MCF 10A (cell line): ENCODE measurements at regions not wholly inside any gene's neighbourhood (a gene's known extent, or its start where the extent isn't known, plus 50 kb on each side); places are given as distances from the start of the nearest gene placed in this dataset.

Experiments used
- BruUV-seq: library from RNA; stranded (reverse); fragments of 400-500 nt; replicated peaks from 2 replicates; lab custom pipeline; 2021; lab: Mats Ljungman, UMichigan
- CTCF ChIA-PET: fragments of 300-600 bp; sonication (Branson Sonifier 250); formaldehyde crosslinking; extraction: SDS; loops from one replicate; lab custom pipeline; 2021; ENCODE audit warnings: antibody characterized with exemption, inconsistent platforms; lab: Yijun Ruan, JAX
- POLR2A ChIA-PET: fragments of 300-600, 350-650 bp; sonication (Branson Sonifier 250); formaldehyde crosslinking; extraction: SDS; loops from one replicate; lab custom pipeline; 2020; ENCODE audit warnings: antibody characterized with exemption, inconsistent platforms; lab: Yijun Ruan, JAX
- DNase-seq: peaks from one replicate; pipeline ENCODE4 v3.0.0-alpha.2; 2018; ENCODE audit not compliant: unreplicated experiment
- H3K27ac Mint-ChIP-seq: one replicate; pipeline ENCODE4 v1.8.0; 2022; ENCODE audit warnings: mild to moderate bottlenecking, low read depth, mixed read lengths; ENCODE audit not compliant: unreplicated experiment
- H3K27me3 Mint-ChIP-seq: one replicate; pipeline ENCODE4 v1.8.0; 2022; ENCODE audit warnings: mixed read lengths; ENCODE audit not compliant: insufficient read depth, unreplicated experiment
- H3K36me3 Mint-ChIP-seq: one replicate; pipeline ENCODE4 v1.8.0; 2022; ENCODE audit warnings: mild to moderate bottlenecking, moderate library complexity, mixed read lengths; ENCODE audit not compliant: insufficient read depth, unreplicated experiment
- H3K4me1 Mint-ChIP-seq: one replicate; pipeline ENCODE4 v1.8.0; 2022; ENCODE audit warnings: mixed read lengths; ENCODE audit not compliant: insufficient read depth, unreplicated experiment
- H3K4me3 Mint-ChIP-seq: one replicate; pipeline ENCODE4 v1.8.0; 2022; ENCODE audit warnings: mild to moderate bottlenecking, moderate library complexity, mixed read lengths; ENCODE audit not compliant: unreplicated experiment
- H3K9me3 Mint-ChIP-seq: one replicate; pipeline ENCODE4 v1.8.0; 2022; ENCODE audit warnings: mixed read lengths; ENCODE audit not compliant: unreplicated experiment
- CTCF ChIP-seq: fragments of 200-600 bp; IDR thresholded peaks from one replicate; pipeline ENCODE4 v1.8.0; 2022; ENCODE audit warnings: antibody characterized with exemption, mild to moderate bottlenecking; ENCODE audit not compliant: unreplicated experiment
- intact Hi-C: fragments of 100-400 bp; cut with micrococcal nuclease; formaldehyde crosslinking; loops from 2 replicates; pipeline ENCODE4 v1.14.1; 2022

- CTCF ChIA-PET = interaction anchor here (0.5 to 1.1 kb wide), 3 partner anchors 321 to 526 kb away, joined by 3 to 6 read pairs (median 3); no protein-coding TSS in a partner anchor
- H3K9me3 Mint-ChIP-seq = peaks cover 7% of the 10 kb centered on the region
- H3K4me3 Mint-ChIP-seq = no peak overlapping the region
- H3K27me3 Mint-ChIP-seq = no peaks in the 10 kb centered on the region
- TF ChIP-seq CTCF = no peak
- no peaks in the 10 kb centered on the region for H3K36me3 Mint-ChIP-seq
- POLR2A ChIA-PET = interaction anchor here (0.6 kb wide), 1 partner anchor 17 kb away, joined by 3 read pairs; no protein-coding TSS in a partner anchor
- no TSS peak for BruUV-seq
- H3K4me1 Mint-ChIP-seq = no peaks in the 10 kb centered on the region
- H3K27ac Mint-ChIP-seq = no peak overlapping the region
- intact Hi-C loops = no loop called here
- no peak for DNase-seq
These were observed 188.7 kb upstream of the MBNL1 start for GRCh38 chr3:152079980-152080379.

- ChIA-PET CTCF (interaction anchor here (2.7 kb wide), 1 partner anchor 11 kb away, joined by 8 read pairs; no protein-coding TSS in a partner anchor), POLR2A (interaction anchor here (1.3 kb wide), 1 partner anchor 14 kb away, joined by 3 read pairs; no protein-coding TSS in a partner anchor)
These were observed 185.6 kb upstream of the MBNL1 start for GRCh38 chr3:152083135-152083534.

GRCh38 chr3:152084441-152085158, 184.1 kb upstream of the MBNL1 start:
- ChIA-PET POLR2A (interaction anchor here (0.6 kb wide), 1 partner anchor 11 kb away, joined by 3 read pairs; no protein-coding TSS in a partner anchor), CTCF (interaction anchor here (0.6 kb wide), 1 partner anchor 101 kb away, joined by 3 read pairs; no protein-coding TSS in a partner anchor)
- Mint-ChIP-seq H3K27me3 (no peaks in the 10 kb centered on the region), H3K27ac (no peak overlapping the region), H3K4me1 (no peaks in the 10 kb centered on the region), H3K36me3 (no peaks in the 10 kb centered on the region), H3K9me3 (peaks cover 12% of the 10 kb centered on the region), H3K4me3 (no peak overlapping the region)
- DNase-seq = no peak
- BruUV-seq = no TSS peak
- intact Hi-C loops = no loop called here
- TF ChIP-seq CTCF = no peak

More at GRCh38 chr3:152083135-152083534, 185.6 kb upstream of the MBNL1 start:
- no peak overlapping the region for H3K4me3 Mint-ChIP-seq
- H3K4me1 Mint-ChIP-seq = no peaks in the 10 kb centered on the region
- no peak for DNase-seq
- H3K27ac Mint-ChIP-seq = no peak overlapping the region
- peaks cover 12% of the 10 kb centered on the region for H3K9me3 Mint-ChIP-seq
- H3K27me3 Mint-ChIP-seq = no peaks in the 10 kb centered on the region
- intact Hi-C loops = no loop called here
- H3K36me3 Mint-ChIP-seq = no peaks in the 10 kb centered on the region
- no TSS peak for BruUV-seq
- TF ChIP-seq CTCF = no peak

GRCh38 chr3:152087153-152087552, 181.6 kb upstream of the MBNL1 start:
- no peaks in the 10 kb centered on the region for H3K4me1 Mint-ChIP-seq
- ChIA-PET CTCF (no interaction called here), POLR2A (no interaction called here)
- H3K36me3 Mint-ChIP-seq = no peaks in the 10 kb centered on the region
- no peak for DNase-seq
- no peak overlapping the region for H3K27ac Mint-ChIP-seq
- no peaks in the 10 kb centered on the region for H3K27me3 Mint-ChIP-seq
- TF ChIP-seq CTCF = no peak
- peaks cover 4% of the 10 kb centered on the region for H3K9me3 Mint-ChIP-seq
- no TSS peak for BruUV-seq
- intact Hi-C loops = no loop called here
- H3K4me3 Mint-ChIP-seq = no peak overlapping the region
